ENCODE measurements at regions not wholly inside any gene's neighbourhood (a gene's known extent, or its start where the extent isn't known, plus 50 kb on each side); places are given as distances from the start of the nearest gene placed in this dataset.

GRCh38 chr13:59534806-59535205, 628.9 kb downstream of the DIAPH3 start:
- Histone ChIP-seq H3K27me3 (replicated peaks; ENCODE audit: insufficient read depth) (no peaks in the 10 kb centered on the region), H3K4me1 (ENCODE audit: control insufficient read depth in 1 of 2, low read depth in 2 of 2) (peaks cover 0 to 20% of the 10 kb centered on the region in 2 donors), H3K9me3 (no peaks in the 10 kb centered on the region), H3K27ac (no peak overlapping the region), H3K36me3 (no peaks in the 10 kb centered on the region), H3K4me3 (no peak overlapping the region)
- TF ChIP-seq, protein P1, sequence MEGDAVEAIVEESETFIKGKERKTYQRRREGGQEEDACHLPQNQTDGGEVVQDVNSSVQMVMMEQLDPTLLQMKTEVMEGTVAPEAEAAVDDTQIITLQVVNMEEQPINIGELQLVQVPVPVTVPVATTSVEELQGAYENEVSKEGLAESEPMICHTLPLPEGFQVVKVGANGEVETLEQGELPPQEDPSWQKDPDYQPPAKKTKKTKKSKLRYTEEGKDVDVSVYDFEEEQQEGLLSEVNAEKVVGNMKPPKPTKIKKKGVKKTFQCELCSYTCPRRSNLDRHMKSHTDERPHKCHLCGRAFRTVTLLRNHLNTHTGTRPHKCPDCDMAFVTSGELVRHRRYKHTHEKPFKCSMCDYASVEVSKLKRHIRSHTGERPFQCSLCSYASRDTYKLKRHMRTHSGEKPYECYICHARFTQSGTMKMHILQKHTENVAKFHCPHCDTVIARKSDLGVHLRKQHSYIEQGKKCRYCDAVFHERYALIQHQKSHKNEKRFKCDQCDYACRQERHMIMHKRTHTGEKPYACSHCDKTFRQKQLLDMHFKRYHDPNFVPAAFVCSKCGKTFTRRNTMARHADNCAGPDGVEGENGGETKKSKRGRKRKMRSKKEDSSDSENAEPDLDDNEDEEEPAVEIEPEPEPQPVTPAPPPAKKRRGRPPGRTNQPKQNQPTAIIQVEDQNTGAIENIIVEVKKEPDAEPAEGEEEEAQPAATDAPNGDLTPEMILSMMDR (IDR thresholded peaks at IDR 0.05), result no peak
- DNase-seq (ENCODE audit: low spot score) (no peak), ATAC-seq (ENCODE audit: insufficient number of reproducible peaks, low FRiP score, low read depth) (no peak)

DNA sequence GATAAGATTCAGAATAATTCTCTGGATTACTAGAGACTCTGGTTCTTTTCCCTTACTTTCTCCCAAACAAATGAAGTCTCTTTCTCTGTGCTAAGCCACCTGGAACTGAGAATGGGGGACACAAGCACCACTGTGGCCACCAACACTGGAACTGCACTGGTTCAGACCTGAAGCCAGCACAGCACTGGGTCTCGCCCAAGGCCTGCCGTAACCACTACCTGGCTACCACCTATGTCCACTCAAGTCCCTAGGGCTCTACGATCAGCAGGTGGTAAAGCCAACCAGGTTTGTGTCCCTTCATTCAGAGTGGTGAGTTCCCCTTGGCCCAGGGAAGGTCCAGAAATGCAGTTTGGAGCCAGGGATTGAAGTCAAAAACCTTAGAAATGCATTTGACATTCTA, 626.2 kb downstream of the DIAPH3 start:
- Histone ChIP-seq H3K36me3 (no peaks in the 10 kb centered on the region), H3K9me3 (no peaks in the 10 kb centered on the region), H3K27ac (no peak overlapping the region), H3K4me3 (no peak overlapping the region), H3K27me3 (replicated peaks; ENCODE audit: insufficient read depth) (no peaks in the 10 kb centered on the region), H3K4me1 (ENCODE audit: control insufficient read depth in 1 of 2, low read depth in 2 of 2) (peaks cover 0 to 2% of the 10 kb centered on the region in 2 donors)
- no peak for DNase-seq (ENCODE audit: low spot score)
- TF ChIP-seq, protein P1 (IDR thresholded peaks at IDR 0.05), result no peak
- ATAC-seq (ENCODE audit: insufficient number of reproducible peaks, low FRiP score, low read depth), result no peak

- TF ChIP-seq, protein P1 (IDR thresholded peaks at IDR 0.05), result no peak
- no peak for ATAC-seq (ENCODE audit: insufficient number of reproducible peaks, low FRiP score, low read depth)
These were observed 625.2 kb downstream of the DIAPH3 start for GRCh38 chr13:59538512-59538911.

DNA sequence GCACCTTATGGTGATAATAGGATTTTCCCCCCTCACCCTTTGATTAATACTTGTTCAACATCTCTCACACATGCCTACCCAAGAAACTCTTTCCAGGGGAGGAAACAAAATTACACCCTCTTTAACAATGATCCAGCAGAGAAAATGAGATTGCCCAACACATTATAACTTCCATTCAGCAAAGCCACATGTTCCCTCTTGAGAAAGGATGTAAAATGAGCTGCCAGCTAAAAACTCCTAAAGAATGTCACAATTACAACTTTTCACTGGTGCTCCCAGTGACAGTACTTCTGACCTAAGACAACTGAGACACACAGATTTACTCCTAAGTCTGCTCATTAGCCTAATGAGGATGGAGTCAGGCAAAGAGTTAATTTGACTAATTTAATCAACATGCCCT, 621.4 kb downstream of the DIAPH3 start:
- no peaks in the 10 kb centered on the region for H3K9me3 ChIP-seq
- no peak for DNase-seq (ENCODE audit: low spot score)
- no peaks in the 10 kb centered on the region for H3K36me3 ChIP-seq
- ATAC-seq (ENCODE audit: insufficient number of reproducible peaks, low FRiP score, low read depth), result no peak
- H3K27me3 ChIP-seq (replicated peaks; ENCODE audit: insufficient read depth), result no peaks in the 10 kb centered on the region
- no peaks in the 10 kb centered on the region for H3K4me1 ChIP-seq (ENCODE audit: control insufficient read depth in 1 of 2, low read depth in 2 of 2)
- no peak overlapping the region for H3K4me3 ChIP-seq
- H3K27ac ChIP-seq, result no peak overlapping the region
- TF ChIP-seq, protein P1 (IDR thresholded peaks at IDR 0.05), result no peak

More at GRCh38 chr13:59538512-59538911, 625.2 kb downstream of the DIAPH3 start:
- Histone ChIP-seq H3K4me1 (ENCODE audit: control insufficient read depth in 1 of 2, low read depth in 2 of 2) (no peaks in the 10 kb centered on the region), H3K9me3 (no peaks in the 10 kb centered on the region), H3K27me3 (replicated peaks; ENCODE audit: insufficient read depth) (no peaks in the 10 kb centered on the region), H3K4me3 (no peak overlapping the region), H3K27ac (no peak overlapping the region), H3K36me3 (no peaks in the 10 kb centered on the region)
- DNase-seq (ENCODE audit: low spot score), result no peak

- TF ChIP-seq, protein P1 (IDR thresholded peaks at IDR 0.05), result no peak
- no peaks in the 10 kb centered on the region for H3K4me1 ChIP-seq (ENCODE audit: control insufficient read depth in 1 of 2, low read depth in 2 of 2)
- no peak overlapping the region for H3K4me3 ChIP-seq
- H3K27me3 ChIP-seq (replicated peaks; ENCODE audit: insufficient read depth), result no peaks in the 10 kb centered on the region
- H3K36me3 ChIP-seq, result no peaks in the 10 kb centered on the region
- no peak for ATAC-seq (ENCODE audit: insufficient number of reproducible peaks, low FRiP score, low read depth)
- no peak overlapping the region for H3K27ac ChIP-seq
- H3K9me3 ChIP-seq, result no peaks in the 10 kb centered on the region
- DNase-seq (ENCODE audit: low spot score), result no peak
These were observed 620.3 kb downstream of the DIAPH3 start for GRCh38 chr13:59543418-59543817.

All from thoracic aorta (tissue), 2 donors.